ENCODE measurements at regions not wholly inside any gene's neighbourhood (a gene's known extent, or its start where the extent isn't known, plus 50 kb on each side); places are given as distances from the start of the nearest gene placed in this dataset.

DNA sequence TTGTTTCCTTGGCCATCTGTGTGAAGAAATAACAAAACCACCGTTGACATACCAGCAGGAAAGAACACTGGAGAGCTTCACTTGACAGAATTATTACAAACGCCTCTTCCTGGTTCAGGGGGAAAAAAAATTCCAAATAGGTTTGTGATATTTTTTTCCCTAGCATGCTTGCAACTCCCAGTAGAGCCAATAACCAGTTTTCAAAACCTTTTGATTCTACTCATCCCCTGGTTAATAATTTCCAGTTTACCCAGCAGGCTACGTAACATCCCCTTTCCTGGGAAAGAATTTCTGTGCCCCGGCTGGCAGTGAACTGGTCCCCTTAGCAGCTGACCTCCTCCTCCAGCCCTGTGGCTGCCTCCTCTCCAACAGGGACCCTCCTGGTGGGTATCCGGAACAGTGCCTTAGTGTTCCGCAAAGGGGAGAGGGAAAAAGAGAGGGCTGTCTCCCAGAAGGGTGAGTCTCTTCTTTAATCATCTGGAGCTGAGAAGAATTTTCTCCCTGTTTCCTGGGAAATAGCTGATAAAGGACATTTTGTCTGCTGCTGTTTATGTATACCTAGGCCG, 72.8 kb upstream of the BOD1 start (continued):
- TF ChIP-seq, protein P1, sequence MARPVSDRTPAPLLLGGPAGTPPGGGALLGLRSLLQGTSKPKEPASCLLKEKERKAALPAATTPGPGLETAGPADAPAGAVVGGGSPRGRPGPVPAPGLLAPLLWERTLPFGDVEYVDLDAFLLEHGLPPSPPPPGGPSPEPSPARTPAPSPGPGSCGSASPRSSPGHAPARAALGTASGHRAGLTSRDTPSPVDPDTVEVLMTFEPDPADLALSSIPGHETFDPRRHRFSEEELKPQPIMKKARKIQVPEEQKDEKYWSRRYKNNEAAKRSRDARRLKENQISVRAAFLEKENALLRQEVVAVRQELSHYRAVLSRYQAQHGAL (CRISPR knock-in tag; IDR thresholded peaks at IDR 0.05; ENCODE audit: not compliant biosample characterization): no peak
- TF ChIP-seq RORA (CRISPR knock-in tag; IDR thresholded peaks at IDR 0.05): no peak
- no peak for TF ChIP-seq RFX1 (IDR thresholded peaks at IDR 0.05)
- no peak for TF ChIP-seq LCORL (IDR thresholded peaks at IDR 0.05)
- peak; percentile 42; the same call in 1 of the 2 replicates for TF ChIP-seq LCORL (CRISPR knock-in tag; IDR thresholded peaks at IDR 0.05)
- TF ChIP-seq, protein P2, sequence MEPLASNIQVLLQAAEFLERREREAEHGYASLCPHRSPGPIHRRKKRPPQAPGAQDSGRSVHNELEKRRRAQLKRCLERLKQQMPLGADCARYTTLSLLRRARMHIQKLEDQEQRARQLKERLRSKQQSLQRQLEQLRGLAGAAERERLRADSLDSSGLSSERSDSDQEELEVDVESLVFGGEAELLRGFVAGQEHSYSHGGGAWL (CRISPR knock-in tag; IDR thresholded peaks at IDR 0.05): no peak
- no peak for TF ChIP-seq ZNF577 (CRISPR knock-in tag; IDR thresholded peaks at IDR 0.05; ENCODE audit: borderline replicate concordance, low read depth)
- TF ChIP-seq NR2F1 (CRISPR knock-in tag; IDR thresholded peaks at IDR 0.05): no peak
- no peak for TF ChIP-seq RELA (CRISPR knock-in tag; IDR thresholded peaks at IDR 0.05)
- no peak for TF ChIP-seq REXO4 (CRISPR knock-in tag; IDR thresholded peaks at IDR 0.05; ENCODE audit: borderline replicate concordance)
- no peak for TF ChIP-seq CEBPG (CRISPR knock-in tag; IDR thresholded peaks at IDR 0.05)
- no peak for TF ChIP-seq EED (CRISPR knock-in tag; IDR thresholded peaks at IDR 0.05)
- TF ChIP-seq ZNF567 (CRISPR knock-in tag; IDR thresholded peaks at IDR 0.05; ENCODE audit: borderline replicate concordance): no peak
- TF ChIP-seq, protein P3, sequence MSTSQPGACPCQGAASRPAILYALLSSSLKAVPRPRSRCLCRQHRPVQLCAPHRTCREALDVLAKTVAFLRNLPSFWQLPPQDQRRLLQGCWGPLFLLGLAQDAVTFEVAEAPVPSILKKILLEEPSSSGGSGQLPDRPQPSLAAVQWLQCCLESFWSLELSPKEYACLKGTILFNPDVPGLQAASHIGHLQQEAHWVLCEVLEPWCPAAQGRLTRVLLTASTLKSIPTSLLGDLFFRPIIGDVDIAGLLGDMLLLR (CRISPR knock-in tag; IDR thresholded peaks at IDR 0.05): no peak
- TF ChIP-seq KDM4B (CRISPR knock-in tag; IDR thresholded peaks at IDR 0.05): no peak
- TF ChIP-seq, protein P4, sequence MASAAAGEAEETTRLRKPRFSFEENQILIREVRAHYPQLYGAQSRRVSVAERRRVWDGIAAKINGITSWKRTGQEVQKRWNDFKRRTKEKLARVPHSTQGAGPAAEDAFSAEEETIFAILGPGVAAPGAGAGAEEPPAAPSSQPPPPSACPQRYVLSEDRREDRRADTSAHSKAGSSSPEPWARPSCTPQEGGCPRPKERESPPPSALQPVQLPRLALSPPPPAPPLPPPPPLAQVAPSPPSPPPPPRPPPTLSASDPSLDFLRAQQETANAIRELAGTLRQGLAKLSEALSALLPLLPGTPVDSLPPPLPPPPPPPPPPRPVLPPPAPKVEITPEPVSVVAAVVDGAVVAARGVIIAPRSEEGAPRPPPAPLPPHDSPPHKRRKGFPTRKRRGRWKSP (CRISPR knock-in tag; IDR thresholded peaks at IDR 0.05): no peak
- no peak for TF ChIP-seq ZNF546 (CRISPR knock-in tag; conservative IDR thresholded peaks at IDR 0.05)
- TF ChIP-seq TMF1 (CRISPR knock-in tag; IDR thresholded peaks at IDR 0.05; ENCODE audit: low read depth): no peak
- TF ChIP-seq HES4 (CRISPR knock-in tag; IDR thresholded peaks at IDR 0.05; ENCODE audit: borderline replicate concordance): no peak
- no peak for TF ChIP-seq ZNF326 (CRISPR knock-in tag; IDR thresholded peaks at IDR 0.05; ENCODE audit: borderline replicate concordance)
- TF ChIP-seq NFKB2 (CRISPR knock-in tag; IDR thresholded peaks at IDR 0.05; ENCODE audit: borderline replicate concordance): no peak
- TF ChIP-seq ZFP36L1 (CRISPR knock-in tag; IDR thresholded peaks at IDR 0.05): no peak
- TF ChIP-seq JDP2 (CRISPR knock-in tag; IDR thresholded peaks at IDR 0.05; ENCODE audit: borderline replicate concordance): no peak
- TF ChIP-seq, protein P5, sequence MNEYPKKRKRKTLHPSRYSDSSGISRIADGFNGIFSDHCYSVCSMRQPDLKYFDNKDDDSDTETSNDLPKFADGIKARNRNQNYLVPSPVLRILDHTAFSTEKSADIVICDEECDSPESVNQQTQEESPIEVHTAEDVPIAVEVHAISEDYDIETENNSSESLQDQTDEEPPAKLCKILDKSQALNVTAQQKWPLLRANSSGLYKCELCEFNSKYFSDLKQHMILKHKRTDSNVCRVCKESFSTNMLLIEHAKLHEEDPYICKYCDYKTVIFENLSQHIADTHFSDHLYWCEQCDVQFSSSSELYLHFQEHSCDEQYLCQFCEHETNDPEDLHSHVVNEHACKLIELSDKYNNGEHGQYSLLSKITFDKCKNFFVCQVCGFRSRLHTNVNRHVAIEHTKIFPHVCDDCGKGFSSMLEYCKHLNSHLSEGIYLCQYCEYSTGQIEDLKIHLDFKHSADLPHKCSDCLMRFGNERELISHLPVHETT (CRISPR knock-in tag; conservative IDR thresholded peaks at IDR 0.05): no peak
- TF ChIP-seq, protein P6, sequence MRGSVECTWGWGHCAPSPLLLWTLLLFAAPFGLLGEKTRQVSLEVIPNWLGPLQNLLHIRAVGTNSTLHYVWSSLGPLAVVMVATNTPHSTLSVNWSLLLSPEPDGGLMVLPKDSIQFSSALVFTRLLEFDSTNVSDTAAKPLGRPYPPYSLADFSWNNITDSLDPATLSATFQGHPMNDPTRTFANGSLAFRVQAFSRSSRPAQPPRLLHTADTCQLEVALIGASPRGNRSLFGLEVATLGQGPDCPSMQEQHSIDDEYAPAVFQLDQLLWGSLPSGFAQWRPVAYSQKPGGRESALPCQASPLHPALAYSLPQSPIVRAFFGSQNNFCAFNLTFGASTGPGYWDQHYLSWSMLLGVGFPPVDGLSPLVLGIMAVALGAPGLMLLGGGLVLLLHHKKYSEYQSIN (CRISPR knock-in tag; IDR thresholded peaks at IDR 0.05; ENCODE audit: borderline replicate concordance): no peak

All from HepG2 (cell line).